Fibroblast of the conjunctiva (primary cell): ENCODE measurements at regions not wholly inside any gene's neighbourhood (a gene's known extent, or its start where the extent isn't known, plus 50 kb on each side); places are given as distances from the start of the nearest gene placed in this dataset.
"Not testable (repeated sequence)": the region's sequence is repeated elsewhere in the genome, so short reads cannot be mapped to it uniquely, and the experiment has no call there.

ENCODE experiments used
- DNase-seq: peaks from one replicate; pipeline ENCODE4 v3.0.0-alpha.2; 2010; ENCODE audit warnings: low read depth

DNA sequence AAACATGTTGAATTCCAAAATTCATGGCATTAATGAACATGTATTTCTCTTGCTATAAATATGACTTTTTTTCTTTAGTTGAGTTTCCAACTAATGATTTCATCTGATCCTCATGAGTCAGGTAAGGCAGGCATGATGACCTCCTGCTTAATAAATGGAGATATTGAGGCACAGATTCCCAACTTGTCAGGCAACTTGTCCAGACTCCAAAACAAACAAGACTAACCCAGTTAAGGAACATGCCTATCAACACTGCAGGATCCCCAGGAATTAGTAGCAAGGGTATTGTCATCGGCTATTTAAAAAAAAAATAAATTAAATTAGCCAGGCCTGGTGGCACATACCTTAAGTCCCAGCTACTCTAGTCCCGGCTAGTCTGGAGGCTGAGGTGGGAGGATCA is 121.3 kb upstream of the SALL4 start:
- no peak for DNase-seq

DNA sequence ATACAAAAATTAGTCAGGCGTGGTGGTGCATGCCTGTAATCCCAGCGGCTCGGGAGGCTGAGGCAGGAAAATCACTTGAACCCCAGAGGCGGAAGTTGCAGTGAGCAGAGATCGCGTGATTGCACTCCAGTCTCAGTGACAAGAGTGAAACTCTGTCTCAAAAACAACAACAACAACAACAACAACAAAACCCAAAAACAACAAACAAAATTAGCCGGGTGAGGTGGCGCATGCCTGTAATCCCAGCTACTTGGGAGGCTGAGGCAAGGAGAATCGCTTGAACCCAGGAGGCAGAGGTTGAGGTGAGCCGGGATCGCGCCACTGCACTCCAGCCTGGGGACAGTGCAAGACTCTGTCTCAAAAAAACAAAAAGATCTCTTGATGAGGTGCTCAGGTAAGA is 120.5 kb upstream of the SALL4 start:
- DNase-seq = not testable (repeated sequence)

DNA sequence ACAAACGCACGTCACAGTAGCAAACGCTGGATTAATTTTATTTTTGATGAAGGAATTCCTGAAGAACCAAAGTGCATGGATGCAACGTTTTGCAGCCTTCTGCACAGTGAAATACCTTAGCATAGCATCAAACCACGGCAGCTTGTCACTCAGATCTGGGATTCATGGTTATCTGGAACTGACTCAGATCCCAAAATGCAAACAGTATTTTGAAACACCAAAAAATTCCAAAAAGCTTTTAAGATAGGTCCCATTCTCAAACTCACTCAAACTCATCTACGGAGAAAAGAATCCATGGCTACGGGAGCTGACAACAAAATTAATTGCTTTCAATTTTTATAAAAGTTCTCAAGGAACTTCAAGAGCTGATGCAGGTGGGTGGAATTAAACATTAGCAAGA is 116.2 kb upstream of the SALL4 start:
- no peak for DNase-seq

DNA sequence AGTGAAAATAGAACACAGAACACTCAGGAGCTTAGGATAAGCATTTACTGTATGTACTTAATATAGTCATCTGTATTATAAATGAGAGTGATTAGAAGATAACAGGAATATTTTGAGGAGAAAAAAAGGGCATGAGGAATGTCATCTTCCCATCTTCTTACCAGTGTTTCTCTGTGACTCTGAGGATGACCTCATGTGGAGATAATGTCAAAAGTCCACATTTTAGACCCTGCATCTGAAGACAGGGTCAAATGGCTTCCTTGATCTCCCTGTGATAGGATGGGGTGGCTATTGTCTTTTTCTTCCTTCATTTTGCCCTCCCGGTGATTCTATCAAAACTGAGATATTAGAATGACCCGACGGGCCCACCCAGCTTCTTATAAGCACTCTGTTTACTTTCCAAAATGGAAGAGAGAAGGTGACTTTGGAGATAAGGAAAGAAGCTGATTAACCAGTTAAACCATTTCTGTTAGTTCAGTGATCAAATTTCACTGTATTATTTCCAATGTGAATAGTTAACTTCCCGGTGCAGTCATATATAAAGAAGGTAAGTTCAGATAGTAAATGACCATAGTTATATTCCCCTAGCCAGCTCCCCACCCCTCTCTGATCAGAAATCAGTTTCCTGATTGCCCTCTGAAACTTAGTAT is 115.7 kb upstream of the SALL4 start:
- DNase-seq = no peak

DNA sequence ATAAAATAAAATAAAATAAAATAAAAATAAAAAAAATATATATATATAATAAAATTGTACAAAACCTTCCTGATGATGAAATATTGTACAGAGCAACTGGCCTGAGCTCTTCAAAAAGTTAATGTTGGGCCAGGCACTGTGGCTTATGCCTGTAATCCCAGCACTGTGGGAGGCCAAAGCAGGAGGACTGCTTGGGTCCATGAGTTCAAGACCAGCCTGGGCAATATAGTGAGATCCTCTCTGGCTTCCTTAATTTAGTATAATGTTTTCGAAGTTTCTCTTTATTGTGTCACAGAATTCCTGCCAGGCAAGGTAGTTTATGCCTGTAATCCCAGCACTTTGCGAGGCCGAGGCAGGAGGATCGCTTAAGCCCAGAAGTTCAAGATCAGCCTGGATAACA is 113.9 kb upstream of the SALL4 start:
- no peak for DNase-seq

DNA sequence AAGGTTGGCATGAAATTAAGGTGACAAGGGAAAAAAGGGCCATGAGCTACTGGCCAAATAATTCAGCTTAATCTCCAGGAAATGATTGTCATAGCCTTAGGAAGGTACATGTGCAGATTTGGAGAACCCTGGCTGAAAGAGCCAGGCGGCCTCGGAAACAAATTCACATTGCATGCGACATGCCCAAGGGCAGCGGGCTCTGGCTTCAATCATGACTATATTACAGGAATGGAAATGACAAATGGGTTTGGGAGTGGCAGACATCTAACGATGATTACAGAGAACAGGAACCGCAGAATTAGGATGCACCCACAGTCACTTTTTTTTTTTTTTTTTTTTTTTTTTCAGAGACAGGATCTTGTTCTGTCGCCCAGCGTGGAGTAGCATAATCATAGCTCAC is 112.4 kb upstream of the SALL4 start:
- DNase-seq = no peak

DNA sequence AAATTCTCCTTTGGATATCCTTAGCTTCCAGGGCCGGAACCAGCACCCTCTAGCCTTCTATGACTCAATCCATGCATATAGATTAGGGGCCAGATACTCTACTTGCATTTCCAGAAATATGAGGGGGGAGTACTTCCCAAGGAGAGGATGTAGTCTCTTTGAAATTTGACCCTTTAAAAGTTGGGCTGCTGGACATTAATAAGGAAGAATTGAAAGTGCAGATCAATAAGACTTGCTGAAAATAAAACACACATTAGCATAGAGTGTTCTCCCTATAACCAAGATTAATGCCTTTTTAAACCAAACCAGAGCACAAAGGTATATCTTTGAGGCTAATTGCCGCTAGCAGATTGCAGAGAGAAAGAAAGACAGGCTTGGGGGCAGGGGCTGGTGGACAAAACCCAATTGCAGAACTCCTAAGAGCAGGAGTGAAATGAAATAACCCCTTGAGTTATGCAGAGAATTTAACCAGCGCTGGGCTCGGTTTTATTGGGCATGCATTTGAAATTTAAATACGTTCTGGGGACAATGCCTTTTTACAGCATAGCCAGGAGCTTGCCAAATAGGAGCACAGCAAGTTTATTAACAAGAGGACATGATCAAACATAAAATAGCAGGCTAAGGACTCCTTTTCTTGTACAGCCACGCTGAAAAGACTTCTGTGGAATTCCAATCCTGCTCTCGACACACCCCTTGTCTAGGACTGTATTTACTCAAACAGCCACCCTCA is 108.2 kb upstream of the SALL4 start:
- no peak for DNase-seq

DNA sequence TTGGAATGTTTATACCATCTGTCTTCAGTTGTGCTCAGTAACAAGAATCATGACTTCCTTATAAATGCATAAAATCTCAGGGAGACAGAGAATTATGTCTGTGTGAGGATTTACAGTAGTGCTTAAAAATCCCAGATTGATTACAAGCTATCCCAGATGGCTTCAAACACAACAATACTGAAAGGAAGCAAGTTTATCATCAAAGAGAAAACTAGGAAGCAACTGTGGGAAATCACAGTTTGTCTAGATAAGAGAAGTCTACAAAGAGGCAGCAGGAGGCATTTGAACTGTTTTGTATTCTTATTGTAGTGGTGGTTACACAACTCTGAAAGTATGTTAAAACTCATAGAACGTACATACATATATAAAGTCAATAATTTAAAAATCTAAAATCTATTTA is 104.4 kb upstream of the SALL4 start:
- no peak for DNase-seq

DNA sequence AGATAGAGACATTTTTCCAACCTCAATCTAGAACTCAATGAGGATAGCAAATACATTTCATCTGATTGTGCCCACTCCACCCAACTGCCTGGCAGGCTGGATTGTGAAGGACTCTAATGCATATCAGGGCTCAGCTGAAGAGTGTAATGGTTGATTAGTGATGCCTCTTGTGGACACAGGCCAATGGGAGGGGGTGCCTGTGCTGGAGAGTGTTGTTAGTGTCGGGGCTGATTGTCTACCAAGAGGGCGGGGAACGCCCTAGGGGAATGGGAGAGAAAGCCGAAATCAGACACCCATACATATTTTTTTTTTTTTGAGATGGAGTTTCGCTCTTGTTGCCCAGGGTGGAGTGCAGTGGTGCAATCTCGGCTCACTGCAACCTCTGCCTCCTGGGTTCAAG is 103.7 kb upstream of the SALL4 start:
- DNase-seq = no peak

DNA sequence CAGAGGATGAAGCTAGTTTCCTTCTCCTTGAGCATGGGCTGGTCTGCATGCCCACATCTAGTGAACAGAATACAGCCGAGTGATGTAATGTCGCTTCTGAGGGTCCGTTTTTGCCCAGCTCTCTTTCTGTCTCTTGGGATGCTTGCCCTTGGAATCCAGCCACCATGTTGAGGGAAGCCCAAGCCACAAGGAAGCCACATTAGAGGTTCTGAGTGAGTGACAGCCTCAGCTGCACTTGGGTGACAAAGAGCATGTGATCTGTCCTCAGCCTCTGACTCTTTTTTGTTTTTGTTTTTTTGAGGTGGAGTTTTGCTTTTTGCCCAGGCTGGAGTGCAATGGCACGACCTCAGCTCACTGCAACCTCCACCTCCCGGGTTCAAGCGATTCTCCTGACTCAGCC is 100.6 kb upstream of the SALL4 start:
- DNase-seq = no peak

DNA sequence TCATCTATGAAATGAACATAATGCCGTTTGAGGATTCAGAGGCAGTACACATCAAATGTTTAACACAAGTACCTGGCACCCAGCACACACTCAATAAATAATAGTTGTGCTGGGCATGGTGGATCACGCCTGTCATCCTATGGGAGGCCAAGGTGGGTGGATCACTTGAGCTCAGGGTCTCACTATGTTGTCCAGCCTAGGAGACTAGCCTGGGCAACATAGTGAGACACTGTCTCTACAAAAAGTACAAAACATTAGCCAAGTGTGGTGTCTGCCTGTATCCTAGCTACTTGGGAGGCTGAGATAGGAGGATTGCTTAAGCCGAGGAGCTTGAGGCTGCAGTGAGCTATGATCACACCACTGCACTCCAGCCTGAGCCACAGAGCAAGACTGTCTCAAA is 98.1 kb upstream of the SALL4 start:
- no peak for DNase-seq

DNA sequence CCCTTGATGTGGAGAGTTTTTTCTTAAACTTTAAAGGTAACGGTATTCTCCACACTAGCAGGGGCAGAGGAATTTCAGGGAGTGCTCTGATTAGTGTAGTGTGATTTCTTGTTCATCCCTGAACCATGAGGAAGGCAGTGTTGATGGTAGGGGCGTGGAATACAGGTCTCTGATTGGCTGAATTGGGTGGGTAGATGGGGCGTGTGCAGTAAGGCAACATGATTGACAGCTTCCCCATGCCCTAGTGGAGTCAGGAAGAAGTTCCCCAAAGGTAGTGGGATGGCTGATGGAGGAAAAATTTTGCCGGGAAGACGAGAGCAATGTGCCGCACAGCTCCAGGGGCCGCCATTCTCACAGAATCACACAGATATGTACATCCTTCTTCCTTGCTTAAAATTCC is 97.4 kb upstream of the SALL4 start:
- DNase-seq = no peak

DNA sequence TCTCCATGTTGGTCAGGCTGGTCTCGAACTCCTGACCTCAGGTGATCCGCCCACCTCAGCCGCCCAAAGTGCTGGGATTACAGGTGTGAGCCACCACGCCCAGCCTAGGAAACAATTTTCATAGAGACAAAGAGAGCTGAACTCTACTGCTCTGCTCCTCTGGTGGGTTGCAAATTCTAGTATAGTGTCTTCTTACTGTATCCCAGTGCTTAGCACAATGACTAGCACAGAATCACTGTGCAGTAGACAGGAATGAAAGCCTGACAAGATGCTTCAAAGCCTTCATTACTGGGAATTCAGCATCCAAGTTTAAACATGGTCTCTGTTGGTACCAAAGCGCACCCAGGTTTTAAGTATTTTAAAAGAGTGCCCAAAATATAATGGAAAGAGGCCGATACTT is 96.5 kb upstream of the SALL4 start:
- no peak for DNase-seq

DNA sequence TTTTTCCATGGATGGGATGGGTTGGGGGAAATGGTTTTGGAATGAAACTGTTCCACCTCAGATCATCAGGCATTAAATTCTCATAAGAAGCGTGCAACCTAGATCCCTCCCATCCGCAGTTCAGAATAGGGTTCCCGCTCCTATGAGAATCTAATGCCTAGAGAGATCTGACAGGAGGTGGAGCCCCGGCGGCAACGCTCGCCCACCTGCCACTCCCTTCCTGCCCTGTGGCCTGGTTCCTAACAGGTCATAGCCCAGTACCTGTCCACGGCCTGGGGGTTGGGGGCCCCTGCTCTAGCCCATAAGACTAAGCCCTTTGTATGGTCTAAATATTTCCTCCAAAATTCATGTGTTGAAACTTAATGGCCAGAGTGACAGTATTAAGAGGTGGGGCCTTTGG is 92.3 kb upstream of the SALL4 start:
- no peak for DNase-seq

DNA sequence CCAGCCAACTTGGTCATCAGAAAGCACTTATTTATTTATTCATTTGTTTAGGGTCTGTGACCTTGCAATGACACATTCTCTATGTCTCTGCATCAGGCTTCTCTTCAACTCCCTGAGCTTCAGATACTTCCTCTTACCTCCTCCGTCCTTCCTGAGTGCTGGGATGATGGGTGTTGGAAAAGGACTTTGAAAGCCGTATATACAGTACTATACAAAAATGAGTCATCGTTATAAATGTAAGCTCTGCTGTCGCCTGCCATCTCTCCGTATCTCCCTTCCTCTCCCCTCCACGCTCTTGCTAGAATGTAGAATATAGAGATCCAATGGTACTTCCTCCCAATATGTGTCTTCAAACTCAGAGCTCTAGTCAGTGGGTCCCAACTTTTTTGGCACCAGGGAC is 91.9 kb upstream of the SALL4 start:
- DNase-seq = no peak

DNA sequence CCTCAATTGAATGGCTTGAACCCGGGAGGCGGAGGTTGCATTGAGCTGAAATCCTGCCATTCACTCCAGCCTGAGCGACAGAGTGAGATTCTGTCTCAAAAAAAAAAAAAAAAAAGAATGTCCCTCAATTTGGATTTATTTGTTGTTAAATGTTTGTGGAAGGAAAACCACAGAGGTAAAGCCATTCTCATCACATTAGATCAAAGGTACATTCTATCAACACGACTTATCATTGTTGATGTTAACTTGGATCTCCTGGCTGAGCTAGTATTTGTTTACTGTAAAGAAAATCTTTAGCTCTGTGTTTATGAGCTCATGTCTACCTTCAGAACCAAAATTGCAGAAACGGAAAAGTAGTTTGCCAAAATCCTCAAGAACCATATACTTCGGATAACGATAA is 91.4 kb upstream of the SALL4 start:
- DNase-seq = no peak

DNA sequence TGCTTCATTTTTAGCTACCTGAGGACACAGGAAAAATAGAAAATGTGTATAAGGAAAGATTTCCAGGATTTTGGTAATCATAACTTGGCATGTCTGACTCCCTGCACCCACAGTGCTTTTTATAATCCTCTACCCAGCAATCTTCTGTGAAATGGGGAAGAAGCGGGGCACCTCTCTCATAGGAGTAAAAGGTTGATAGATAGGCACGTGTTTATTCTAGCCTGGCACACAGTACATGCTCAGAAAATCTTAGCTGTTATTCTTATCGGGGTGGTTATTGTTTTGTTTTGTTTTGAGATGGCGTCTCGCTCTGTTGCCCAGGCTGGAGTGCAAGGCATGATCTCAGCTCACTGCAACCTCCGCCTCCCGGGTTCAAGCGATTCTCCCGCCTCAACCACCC is 87.7 kb upstream of the SALL4 start:
- no peak for DNase-seq

DNA sequence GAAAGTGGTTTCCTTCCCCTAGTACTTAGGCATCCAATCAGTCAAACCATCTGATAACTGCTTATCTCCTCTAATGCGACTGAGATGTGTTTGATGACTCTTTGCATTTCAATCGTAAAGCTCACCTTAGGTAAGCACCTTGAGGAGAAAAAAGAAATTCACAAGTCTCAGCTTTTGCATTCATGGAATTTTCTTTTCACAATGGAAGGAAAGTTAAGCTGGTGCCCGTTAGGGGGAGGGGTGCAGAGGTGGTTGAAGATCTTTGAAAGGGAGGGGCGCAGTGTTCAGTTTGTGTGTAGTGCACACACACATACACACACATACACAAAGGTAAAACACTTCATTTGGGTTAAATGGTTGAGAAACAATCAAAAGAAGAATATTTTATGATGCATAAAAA is 87.1 kb upstream of the SALL4 start:
- no peak for DNase-seq

DNA sequence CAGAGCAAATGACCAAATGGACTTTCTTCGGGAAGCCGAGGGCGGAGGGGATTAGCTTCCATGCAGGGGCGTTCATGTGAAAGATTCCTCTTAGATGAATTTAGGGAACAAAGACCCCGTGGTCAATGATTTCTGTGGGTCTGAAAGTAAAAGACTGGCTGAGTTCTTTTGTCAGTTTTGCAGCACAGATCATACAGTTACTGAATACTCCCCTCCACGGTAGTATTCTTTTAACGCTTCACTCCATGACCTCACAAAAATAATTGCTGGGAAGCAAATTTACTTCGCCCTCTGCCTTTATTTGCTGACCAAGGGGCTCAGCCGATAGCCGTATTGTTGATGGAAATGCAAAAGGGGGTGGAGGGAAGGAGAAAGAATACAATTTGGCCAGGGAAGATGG is 86.0 kb upstream of the SALL4 start:
- DNase-seq = no peak

DNA sequence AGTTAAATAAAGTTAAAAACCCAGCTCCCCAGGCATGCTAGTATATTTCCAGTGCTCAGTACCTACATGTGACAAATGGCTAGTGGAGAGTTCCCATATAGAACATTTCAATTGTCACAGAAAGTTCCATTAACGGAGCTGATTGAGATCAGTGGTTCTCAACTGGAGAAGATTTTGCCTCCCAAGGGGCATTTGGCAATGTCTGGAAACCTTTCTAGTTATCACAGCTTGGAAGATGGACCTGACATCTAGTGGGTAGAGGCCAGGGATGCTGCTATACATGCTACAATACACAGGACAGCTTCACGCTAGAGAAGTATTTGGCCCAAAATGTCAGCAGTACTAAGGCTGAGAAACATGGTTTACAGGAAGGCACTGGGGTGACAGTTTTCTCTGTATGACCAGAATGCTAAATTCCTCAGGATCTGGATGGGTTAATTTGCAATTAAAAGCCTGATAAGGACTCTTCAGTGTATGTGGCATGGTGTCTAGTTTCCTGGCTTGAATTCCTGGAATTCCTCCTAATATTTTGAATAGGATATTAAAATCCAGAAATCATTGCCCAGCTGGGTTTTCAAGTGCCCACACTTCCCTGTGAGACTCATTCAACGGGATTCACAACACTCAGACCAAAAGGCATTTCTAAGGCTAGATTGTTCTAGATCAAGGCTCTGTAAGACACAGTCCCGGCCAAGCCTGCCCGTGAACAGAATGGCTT is 84.7 kb upstream of the SALL4 start:
- no peak for DNase-seq

DNA sequence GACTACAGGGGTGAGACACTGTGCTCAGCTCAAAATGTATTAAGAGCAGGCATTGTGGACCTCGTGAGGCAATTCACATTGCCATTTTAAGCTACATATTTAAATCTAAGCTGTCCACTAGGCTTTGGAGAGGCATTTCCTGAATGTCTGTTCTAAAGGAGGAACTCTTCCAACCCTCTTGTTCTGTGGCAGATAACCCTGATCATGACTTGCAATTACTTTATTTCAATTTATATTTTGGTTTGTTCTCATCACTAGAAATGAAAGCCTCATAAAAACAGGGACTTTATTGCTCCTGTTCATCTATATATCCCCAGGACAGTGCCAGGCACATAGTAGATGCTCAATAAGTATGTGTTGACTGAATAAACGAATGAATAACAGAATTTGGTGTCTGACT is 84.0 kb upstream of the SALL4 start:
- no peak for DNase-seq

DNA sequence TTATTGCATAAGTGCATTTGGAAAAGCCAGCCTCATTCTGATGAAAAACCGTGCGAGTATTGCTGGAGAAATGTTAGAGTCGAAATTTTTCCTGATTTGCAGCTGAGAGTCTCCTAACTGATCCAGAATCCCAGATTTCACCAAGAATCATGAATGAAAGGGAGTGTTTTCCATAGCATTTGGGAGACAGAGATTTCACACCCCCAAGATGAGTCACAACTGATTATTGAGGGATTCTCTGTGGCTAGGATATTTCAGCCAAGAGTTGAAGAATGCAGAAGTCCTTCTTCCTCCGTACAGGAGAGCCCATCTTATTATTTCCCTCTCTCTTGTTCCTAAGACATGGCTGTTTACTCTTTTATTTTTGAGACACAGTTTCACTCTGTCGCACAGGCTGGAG is 82.2 kb upstream of the SALL4 start:
- no peak for DNase-seq

DNA sequence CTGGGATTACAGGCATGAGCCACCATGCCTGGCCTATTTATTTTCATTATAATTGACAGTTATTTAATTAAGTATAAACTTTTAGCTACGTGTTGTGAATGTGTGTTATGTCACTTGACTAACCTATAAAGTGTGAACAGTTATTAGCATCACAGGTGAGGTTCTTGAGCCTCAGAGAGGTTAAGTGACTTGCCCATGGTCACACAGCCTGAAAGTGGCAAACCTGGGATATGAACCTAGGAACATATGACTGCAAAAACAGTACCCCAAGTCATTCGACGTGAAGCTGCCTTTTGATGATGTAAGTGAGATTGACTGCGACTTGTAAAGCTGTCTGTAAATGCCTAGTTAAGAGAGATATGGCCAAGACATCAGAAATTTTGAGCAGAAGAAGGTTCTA is 77.9 kb upstream of the SALL4 start:
- no peak for DNase-seq
